GM12874 (cell line): ENCODE measurements at regions not wholly inside any gene's neighbourhood (a gene's known extent, or its start where the extent isn't known, plus 50 kb on each side); places are given as distances from the start of the nearest gene placed in this dataset.

Source experiments
- CTCF ChIP-seq: IDR thresholded peaks from 2 replicates; pipeline ENCODE4 v1.5.1; 2011; ENCODE audit warnings: low read depth, mild to moderate bottlenecking, control low read depth, low read length, moderate library complexity; ENCODE audit not compliant: insufficient read depth

DNA sequence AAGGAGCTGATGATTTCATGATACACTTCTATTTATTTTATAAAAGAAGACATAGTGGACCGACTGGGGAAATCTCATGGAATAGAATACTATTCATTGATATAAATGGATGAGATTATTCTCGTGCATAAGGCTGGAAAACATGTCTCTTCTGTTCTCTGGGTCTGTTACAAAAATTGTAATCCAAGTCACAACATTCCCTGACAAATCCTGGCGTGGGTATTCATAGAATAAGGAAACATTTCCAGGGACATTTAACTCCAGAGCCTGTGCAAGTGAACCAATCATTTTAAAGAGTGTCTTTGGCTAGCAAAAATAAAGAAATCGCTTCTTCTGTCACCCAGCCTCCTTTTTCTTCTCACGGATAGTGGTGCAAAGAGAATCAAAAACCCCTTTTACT is 1148.5 kb upstream of the AUTS2 start:
- no peak for TF ChIP-seq CTCF

GRCh38 chr7:68454931-68455330 is 1143.3 kb upstream of the AUTS2 start:
- no peak for TF ChIP-seq CTCF

- TF ChIP-seq CTCF, result no peak
These were observed 1141.8 kb upstream of the AUTS2 start for GRCh38 chr7:68456469-68456868.

GRCh38 chr7:68457481-68457880 is 1140.8 kb upstream of the AUTS2 start:
- no peak for TF ChIP-seq CTCF

GRCh38 chr7:68458010-68458908 is 1140.0 kb upstream of the AUTS2 start:
- TF ChIP-seq CTCF, result no peak

- TF ChIP-seq CTCF, result no peak
These were observed 1136.8 kb upstream of the AUTS2 start for GRCh38 chr7:68461430-68461829.

DNA sequence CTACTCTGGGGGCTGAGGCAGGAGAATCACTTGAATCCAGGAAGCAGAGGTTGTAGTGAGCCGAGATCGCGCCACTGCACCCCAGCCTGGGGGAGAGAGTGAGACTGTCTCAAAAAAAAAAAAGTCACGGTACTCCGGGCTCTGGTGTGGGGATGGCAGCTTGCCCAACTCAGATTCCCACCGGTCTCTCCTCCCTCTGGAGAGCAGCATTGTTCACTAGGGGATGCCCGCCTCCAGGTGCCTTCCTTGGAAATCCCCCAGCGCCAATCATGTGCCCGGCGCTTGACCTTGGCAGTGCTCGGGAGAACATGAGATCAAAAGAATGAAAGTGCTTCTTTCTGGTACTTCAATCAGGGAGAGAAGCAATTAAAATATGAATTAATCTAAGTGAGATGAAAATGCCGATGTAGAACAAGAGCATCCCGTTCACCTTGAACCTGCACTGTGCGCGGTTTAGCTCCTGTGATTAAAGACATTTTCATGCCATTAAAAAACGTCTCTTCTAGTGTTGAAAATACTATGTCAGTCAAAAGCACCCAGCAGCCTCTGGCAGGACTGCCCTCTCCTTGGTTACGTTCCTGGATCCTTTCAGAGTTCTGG is 1127.3 kb upstream of the AUTS2 start:
- no peak for TF ChIP-seq CTCF
